IMR-90 (cell line): ENCODE measurements at regions not wholly inside any gene's neighbourhood (a gene's known extent, or its start where the extent isn't known, plus 50 kb on each side); places are given as distances from the start of the nearest gene placed in this dataset.

Experiments used
- ATAC-seq: fragments of 200-7000 bp; cut with Tn5 transposase; 2 replicates; pipeline ENCODE4 v1.9.1; 2020; ENCODE audit warnings: low read depth, mild to moderate bottlenecking, moderate library complexity
- BruUV-seq: library from RNA; stranded (reverse); fragments of 400-500 nt; replicated peaks from 2 replicates; lab custom pipeline; 2021; lab: Mats Ljungman, UMichigan
- CTCF ChIA-PET: fragments of 300-600 bp; formaldehyde crosslinking; extraction: SDS; loops from one replicate; lab custom pipeline; 2021; ENCODE audit warnings: antibody characterized with exemption; lab: Yijun Ruan, JAX
- POLR2A ChIA-PET: fragments of 300-600 bp; sonication (Branson Sonifier 250); formaldehyde crosslinking; loops from one replicate; lab custom pipeline; 2022; ENCODE audit warnings: antibody characterized with exemption; ENCODE audit not compliant: unreplicated experiment; lab: Charles Lee
- DNase-seq: peaks from one replicate; pipeline ENCODE4 v3.0.0; 2013
- H2AFZ ChIP-seq: replicated peaks from 2 replicates; pipeline ENCODE3; 2013; ENCODE audit warnings: low read length, mild to moderate bottlenecking; ENCODE audit not compliant: poor library complexity
- H2AK5ac ChIP-seq: 2 replicates; pipeline ENCODE4 v1.6.1; 2013; ENCODE audit warnings: low read depth, low read length, inconsistent platforms
- H2AK9ac ChIP-seq: replicated peaks from 2 replicates; pipeline ENCODE3; 2013; ENCODE audit warnings: mild to moderate bottlenecking, low read depth, low read length, moderate library complexity; ENCODE audit not compliant: poor library complexity
- H2BK120ac ChIP-seq: 2 replicates; pipeline ENCODE4 v1.6.1; 2013; ENCODE audit warnings: low read depth, low read length, inconsistent platforms
- H2BK15ac ChIP-seq: 3 replicates; pipeline ENCODE4 v1.6.1; 2013; ENCODE audit warnings: low read depth, low read length, inconsistent platforms
- H2BK20ac ChIP-seq: 2 replicates; pipeline ENCODE4 v1.6.1; 2013; ENCODE audit warnings: low read depth, mild to moderate bottlenecking, inconsistent platforms, low read length, moderate library complexity
- H2BK5ac ChIP-seq: 2 replicates; pipeline ENCODE4 v1.6.1; 2013; ENCODE audit warnings: mild to moderate bottlenecking, low read depth, low read length, inconsistent platforms; ENCODE audit not compliant: poor library complexity, severe bottlenecking
- H3K14ac ChIP-seq: replicated peaks from 2 replicates; pipeline ENCODE4 v1.6.1; 2013; ENCODE audit warnings: low read depth, low read length, inconsistent platforms
- H3K18ac ChIP-seq: 2 replicates; pipeline ENCODE4 v1.6.1; 2013; ENCODE audit warnings: low read depth, low read length, control low read depth
- H3K23ac ChIP-seq: 2 replicates; pipeline ENCODE4 v1.6.1; 2013; ENCODE audit warnings: low read depth, low read length, inconsistent platforms
- H3K27ac ChIP-seq: 2 replicates; pipeline ENCODE4 v1.5.1; 2013; ENCODE audit warnings: mild to moderate bottlenecking, control low read depth, low read length; ENCODE audit not compliant: insufficient read depth
- H3K27me3 ChIP-seq: 2 replicates; pipeline ENCODE4 v1.6.1; 2013; ENCODE audit warnings: low read length; ENCODE audit not compliant: control insufficient read depth, insufficient read depth
- H3K36me3 ChIP-seq: 2 replicates; pipeline ENCODE4 v1.6.1; 2013; ENCODE audit warnings: low read length, mixed read lengths; ENCODE audit not compliant: control insufficient read depth, insufficient read depth
- H3K4ac ChIP-seq: 2 replicates; pipeline ENCODE4 v1.6.1; 2013; ENCODE audit warnings: low read depth, low read length, inconsistent platforms
- H3K4me1 ChIP-seq: 2 replicates; pipeline ENCODE4 v1.6.1; 2013; ENCODE audit warnings: low read length, mixed read lengths; ENCODE audit not compliant: control insufficient read depth, insufficient read depth
- H3K4me2 ChIP-seq: 2 replicates; pipeline ENCODE4 v1.6.1; 2013; ENCODE audit warnings: low read depth, mild to moderate bottlenecking, control low read depth, low read length, moderate library complexity
- H3K4me3 ChIP-seq: 2 replicates; pipeline ENCODE4 v1.5.1; 2013; ENCODE audit warnings: low read depth, mild to moderate bottlenecking, control low read depth, low read length, moderate library complexity; ENCODE audit not compliant: insufficient read depth
- H3K56ac ChIP-seq: 2 replicates; pipeline ENCODE4 v1.6.1; 2013; ENCODE audit warnings: low read length, inconsistent platforms; ENCODE audit not compliant: insufficient read depth; ENCODE audit errors: extremely low read depth
- H3K79me1 ChIP-seq, 2 experiments: 2 replicates each; pipeline ENCODE4 v1.6.1; 2013; ENCODE audit warnings: low read length in 2 of 2, inconsistent platforms in 1 of 2, low read depth in 1 of 2
- H3K9ac ChIP-seq: 2 replicates; pipeline ENCODE4 v1.6.1; 2013; ENCODE audit warnings: low read depth, low read length, control low read depth
- H3K9me1 ChIP-seq: 2 replicates; pipeline ENCODE4 v1.6.1; 2013; ENCODE audit warnings: low read length, inconsistent platforms; ENCODE audit not compliant: insufficient read depth
- H3K9me3 ChIP-seq: 2 replicates; pipeline ENCODE4 v1.6.1; 2013; ENCODE audit warnings: low read length; ENCODE audit not compliant: control insufficient read depth, insufficient read depth
- H4K20me1 ChIP-seq: 2 replicates; pipeline ENCODE4 v1.6.1; 2013; ENCODE audit warnings: low read length, inconsistent platforms; ENCODE audit not compliant: insufficient read depth
- H4K5ac ChIP-seq: 2 replicates; pipeline ENCODE4 v1.6.1; 2013; ENCODE audit warnings: mild to moderate bottlenecking, low read depth, low read length, control low read depth
- H4K8ac ChIP-seq, 2 experiments: 2 replicates each; pipeline ENCODE4 v1.6.1; 2013; ENCODE audit warnings: low read depth in 2 of 2, low read length in 2 of 2, control low read depth in 1 of 2, inconsistent platforms in 1 of 2
- H4K91ac ChIP-seq: 2 replicates; pipeline ENCODE4 v1.6.1; 2013; ENCODE audit warnings: low read depth, low read length, inconsistent platforms; ENCODE audit not compliant: insufficient read depth
- BHLHE40 ChIP-seq: fragments of 150-350 bp; IDR thresholded peaks from 2 replicates; pipeline ENCODE4 v1.6.1; 2016; ENCODE audit warnings: mild to moderate bottlenecking, low read depth, low read length
- CEBPB ChIP-seq: IDR thresholded peaks from 2 replicates; pipeline ENCODE4 v1.6.1; 2012; ENCODE audit warnings: low read depth, low read length, improper control_type of control experiment
- CHD1 ChIP-seq: IDR thresholded peaks from 2 replicates; pipeline ENCODE4 v1.6.1; 2012; ENCODE audit warnings: low read depth, low read length, improper control_type of control experiment
- FOS ChIP-seq: fragments of 150-350 bp; IDR thresholded peaks from 2 replicates; pipeline ENCODE4 v1.6.1; 2016; ENCODE audit warnings: low read depth, low read length
- MAFK ChIP-seq: IDR thresholded peaks from 2 replicates; pipeline ENCODE4 v1.6.1; 2012; ENCODE audit warnings: low read depth, low read length, improper control_type of control experiment
- MAZ ChIP-seq: IDR thresholded peaks from 2 replicates; pipeline ENCODE4 v1.6.1; 2012; ENCODE audit warnings: low read depth, mild to moderate bottlenecking, low read length, improper control_type of control experiment, moderate library complexity, borderline replicate concordance
- MXI1 ChIP-seq: IDR thresholded peaks from 2 replicates; pipeline ENCODE4 v1.6.1; 2012; ENCODE audit warnings: low read depth, mild to moderate bottlenecking, low read length, moderate library complexity, borderline replicate concordance
- NFE2L2 ChIP-seq: fragments of 150-350 bp; IDR thresholded peaks from 2 replicates; pipeline ENCODE4 v1.6.1; 2016; ENCODE audit warnings: low read depth, mild to moderate bottlenecking, low read length
- POLR2A ChIP-seq: IDR thresholded peaks from 2 replicates; pipeline ENCODE4 v1.6.1; 2012; ENCODE audit warnings: mild to moderate bottlenecking, low read depth, low read length
- RAD21 ChIP-seq: IDR thresholded peaks from 2 replicates; pipeline ENCODE4 v1.6.1; 2012; ENCODE audit warnings: low read length, improper control_type of control experiment
- RCOR1 ChIP-seq: IDR thresholded peaks from 2 replicates; pipeline ENCODE4 v1.6.1; 2012; ENCODE audit warnings: mild to moderate bottlenecking, low read length, improper control_type of control experiment; ENCODE audit not compliant: insufficient replicate concordance
- RFX5 ChIP-seq: IDR thresholded peaks from 2 replicates; pipeline ENCODE4 v1.8.0; 2012; ENCODE audit warnings: low read depth, mild to moderate bottlenecking, low read length, moderate library complexity
- SMC3 ChIP-seq: fragments of 150-350 bp; IDR thresholded peaks from 2 replicates; pipeline ENCODE4 v1.6.1; 2016; ENCODE audit warnings: low read depth, mild to moderate bottlenecking, antibody characterized with exemption, low read length, moderate library complexity
- WGBS, 2 experiments: methylation state at CpG; one replicate each; pipeline versions ENCODE4 v1.1.5 to v1.1.7; 2013; ENCODE audit warnings: missing lambda C conversion rate in 2 of 2; ENCODE audit not compliant: insufficient read length in 1 of 2; ENCODE audit errors: extremely low coverage in 2 of 2; 5-methylcytosine and 5-hydroxymethylcytosine counted together
- dilution Hi-C: fragments of 300-500 bp; cut with HindIII; formaldehyde crosslinking; loops from one replicate; pipeline ENCODE4 v1.14.3; 2018; ENCODE audit warnings: low sequenced_read_pairs; ENCODE audit not compliant: unreplicated experiment
- in situ Hi-C: fragments of 300-500 bp; cut with MboI; formaldehyde crosslinking; loops from 3 replicates; pipeline ENCODE4 v1.14.3; 2019; ENCODE audit warnings: low sequenced_read_pairs, inconsistent platforms, mixed read lengths
- intact Hi-C: fragments of 100-400 bp; cut with micrococcal nuclease; formaldehyde crosslinking; loops from 2 replicates; pipeline ENCODE4 v1.10.0; 2022
- TF ChIP-seq, protein P1 (sequence below): conservative IDR thresholded peaks from 2 replicates; pipeline ENCODE4 v1.5.1; 2012; ENCODE audit warnings: mild to moderate bottlenecking, low read depth, low read length, improper control_type of control experiment
- TF ChIP-seq, protein P2 (sequence below): fragments of 150-350 bp; IDR thresholded peaks from 2 replicates; pipeline ENCODE4 v1.6.1; 2016; ENCODE audit warnings: low read depth, mild to moderate bottlenecking, low read length, moderate library complexity, borderline replicate concordance
- TF ChIP-seq, protein P3 (sequence below): fragments of 150-350 bp; IDR thresholded peaks from 2 replicates; pipeline ENCODE4 v1.6.1; 2017; ENCODE audit warnings: mild to moderate bottlenecking, antibody characterized with exemption, low read length, low read depth

DNA sequence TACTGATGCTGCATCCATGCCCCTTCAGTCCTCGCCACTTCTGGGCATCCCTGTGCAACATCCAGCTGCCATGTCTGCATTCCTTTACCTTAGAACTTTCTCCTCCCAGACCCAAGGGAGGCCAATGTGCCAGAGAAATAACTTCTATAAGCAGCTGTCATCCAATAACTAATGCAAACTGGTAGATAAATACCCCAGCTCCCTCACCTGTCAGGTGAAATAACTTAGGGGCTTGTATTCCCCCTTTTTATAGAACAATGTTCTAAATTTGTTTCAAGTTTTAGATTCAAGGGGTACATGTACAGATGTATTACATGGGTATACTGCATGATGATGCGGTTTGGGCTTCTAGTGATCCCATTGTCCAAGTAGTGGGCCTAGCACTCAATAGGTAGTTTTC lies 880.1 kb downstream of the UQCRFS1 start:
- Histone ChIP-seq H3K36me3 (no peaks in the 10 kb centered on the region), H2BK20ac (no peak overlapping the region), H3K14ac (no peak overlapping the region), H3K56ac (no peak overlapping the region), H4K20me1 (no peaks in the 10 kb centered on the region), H2BK5ac (no peak overlapping the region), H2AFZ (no peak overlapping the region), H3K9me3 (peaks cover 26% of the 10 kb centered on the region), H4K91ac (no peak overlapping the region), H2AK9ac (no peak overlapping the region), H3K18ac (no peak overlapping the region), H3K9me1 (no peaks in the 10 kb centered on the region), H2AK5ac (no peak overlapping the region), H4K5ac (no peak overlapping the region), H3K4ac (no peak overlapping the region), H2BK15ac (no peak overlapping the region), H3K27me3 (no peaks in the 10 kb centered on the region), H3K4me1 (no peaks in the 10 kb centered on the region), H2BK120ac (no peak overlapping the region), H3K4me3 (no peak overlapping the region), H3K79me1 (no peaks in the 10 kb centered on the region), H3K4me2 (no peak overlapping the region), H3K9ac (no peak overlapping the region), H3K27ac (no peak overlapping the region), H4K8ac (no peak overlapping the region), H3K23ac (no peak overlapping the region)
- POLR2A ChIA-PET: no interaction called here
- no CpG with 5 or more reads among the region's 2 CpGs for WGBS, 2 experiments
- ATAC-seq (no peak), DNase-seq (no peak)
- no TSS peak for BruUV-seq
- dilution Hi-C loops: no loop called here
- intact Hi-C loops: no loop called here
- TF ChIP-seq MAZ (no peak), RAD21 (no peak), BHLHE40 (no peak), RCOR1 (no peak), CEBPB (no peak), NFE2L2 (no peak), FOS (no peak), MAFK (no peak), CHD1 (no peak), SMC3 (no peak), RFX5 (no peak), POLR2A (no peak), MXI1 (no peak)
- TF ChIP-seq, protein P1, sequence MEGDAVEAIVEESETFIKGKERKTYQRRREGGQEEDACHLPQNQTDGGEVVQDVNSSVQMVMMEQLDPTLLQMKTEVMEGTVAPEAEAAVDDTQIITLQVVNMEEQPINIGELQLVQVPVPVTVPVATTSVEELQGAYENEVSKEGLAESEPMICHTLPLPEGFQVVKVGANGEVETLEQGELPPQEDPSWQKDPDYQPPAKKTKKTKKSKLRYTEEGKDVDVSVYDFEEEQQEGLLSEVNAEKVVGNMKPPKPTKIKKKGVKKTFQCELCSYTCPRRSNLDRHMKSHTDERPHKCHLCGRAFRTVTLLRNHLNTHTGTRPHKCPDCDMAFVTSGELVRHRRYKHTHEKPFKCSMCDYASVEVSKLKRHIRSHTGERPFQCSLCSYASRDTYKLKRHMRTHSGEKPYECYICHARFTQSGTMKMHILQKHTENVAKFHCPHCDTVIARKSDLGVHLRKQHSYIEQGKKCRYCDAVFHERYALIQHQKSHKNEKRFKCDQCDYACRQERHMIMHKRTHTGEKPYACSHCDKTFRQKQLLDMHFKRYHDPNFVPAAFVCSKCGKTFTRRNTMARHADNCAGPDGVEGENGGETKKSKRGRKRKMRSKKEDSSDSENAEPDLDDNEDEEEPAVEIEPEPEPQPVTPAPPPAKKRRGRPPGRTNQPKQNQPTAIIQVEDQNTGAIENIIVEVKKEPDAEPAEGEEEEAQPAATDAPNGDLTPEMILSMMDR: no peak
- TF ChIP-seq, protein P2, sequence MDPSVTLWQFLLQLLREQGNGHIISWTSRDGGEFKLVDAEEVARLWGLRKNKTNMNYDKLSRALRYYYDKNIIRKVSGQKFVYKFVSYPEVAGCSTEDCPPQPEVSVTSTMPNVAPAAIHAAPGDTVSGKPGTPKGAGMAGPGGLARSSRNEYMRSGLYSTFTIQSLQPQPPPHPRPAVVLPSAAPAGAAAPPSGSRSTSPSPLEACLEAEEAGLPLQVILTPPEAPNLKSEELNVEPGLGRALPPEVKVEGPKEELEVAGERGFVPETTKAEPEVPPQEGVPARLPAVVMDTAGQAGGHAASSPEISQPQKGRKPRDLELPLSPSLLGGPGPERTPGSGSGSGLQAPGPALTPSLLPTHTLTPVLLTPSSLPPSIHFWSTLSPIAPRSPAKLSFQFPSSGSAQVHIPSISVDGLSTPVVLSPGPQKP: no peak
- TF ChIP-seq, protein P3, sequence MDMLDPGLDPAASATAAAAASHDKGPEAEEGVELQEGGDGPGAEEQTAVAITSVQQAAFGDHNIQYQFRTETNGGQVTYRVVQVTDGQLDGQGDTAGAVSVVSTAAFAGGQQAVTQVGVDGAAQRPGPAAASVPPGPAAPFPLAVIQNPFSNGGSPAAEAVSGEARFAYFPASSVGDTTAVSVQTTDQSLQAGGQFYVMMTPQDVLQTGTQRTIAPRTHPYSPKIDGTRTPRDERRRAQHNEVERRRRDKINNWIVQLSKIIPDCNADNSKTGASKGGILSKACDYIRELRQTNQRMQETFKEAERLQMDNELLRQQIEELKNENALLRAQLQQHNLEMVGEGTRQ: no peak
- in situ Hi-C loops: no loop called here
- CTCF ChIA-PET: no interaction called here
